Trophoblast cell (in vitro differentiated cells and primary cell): ENCODE measurements at regions not wholly inside any gene's neighbourhood (a gene's known extent, or its start where the extent isn't known, plus 50 kb on each side); places are given as distances from the start of the nearest gene placed in this dataset.

Experiments used
- DNase-seq, 2 donors: peaks; one replicate each; pipeline ENCODE4 v3.0.0-alpha.2; 2016
- H2AFZ ChIP-seq: 2 replicates; pipeline ENCODE4 v1.6.1; 2013; ENCODE audit warnings: low read length, moderate library complexity, mild to moderate bottlenecking; ENCODE audit not compliant: insufficient read depth, poor library complexity
- H2AK5ac ChIP-seq: 2 replicates; pipeline ENCODE4 v1.6.1; 2013; ENCODE audit warnings: mild to moderate bottlenecking, low read length
- H2BK120ac ChIP-seq: 2 replicates; pipeline ENCODE4 v1.6.1; 2013; ENCODE audit warnings: low read length, mild to moderate bottlenecking, moderate library complexity; ENCODE audit not compliant: insufficient read depth, poor library complexity
- H2BK12ac ChIP-seq: 2 replicates; pipeline ENCODE4 v1.6.1; 2013; ENCODE audit warnings: mild to moderate bottlenecking, low read length, moderate library complexity
- H2BK5ac ChIP-seq: 2 replicates; pipeline ENCODE4 v1.6.1; 2013; ENCODE audit warnings: low read length, low read depth, moderate library complexity, mild to moderate bottlenecking; ENCODE audit not compliant: poor library complexity
- H3K14ac ChIP-seq: 2 replicates; pipeline ENCODE4 v1.6.1; 2013; ENCODE audit warnings: mild to moderate bottlenecking, low read length
- H3K18ac ChIP-seq: 2 replicates; pipeline ENCODE4 v1.6.1; 2013; ENCODE audit warnings: mild to moderate bottlenecking, low read length
- H3K23ac ChIP-seq: 2 replicates; pipeline ENCODE4 v1.6.1; 2013; ENCODE audit warnings: low read length
- H3K27ac ChIP-seq: 2 replicates; pipeline ENCODE4 v1.5.1; 2013; ENCODE audit warnings: low read depth, mild to moderate bottlenecking, inconsistent platforms, low read length, moderate library complexity
- H3K27me3 ChIP-seq: 2 replicates; pipeline ENCODE4 v1.6.1; 2013; ENCODE audit warnings: inconsistent platforms, mild to moderate bottlenecking, low read length, moderate library complexity; ENCODE audit not compliant: insufficient read depth
- H3K36me3 ChIP-seq, 2 experiments: 1 replicate in 1 of 2; 2 replicates in 1 of 2; pipeline ENCODE4 v1.6.1; 2013; ENCODE audit warnings: low read length in 2 of 2, mild to moderate bottlenecking in 2 of 2, moderate library complexity in 1 of 2; ENCODE audit not compliant: insufficient read depth in 2 of 2, control insufficient read depth in 1 of 2
- H3K4ac ChIP-seq: 2 replicates; pipeline ENCODE4 v1.6.1; 2013; ENCODE audit warnings: low read depth, mild to moderate bottlenecking, low read length, moderate library complexity
- H3K4me1 ChIP-seq, 2 experiments: 1 replicate in 1 of 2; 2 replicates in 1 of 2; pipeline ENCODE4 v1.6.1; 2013; ENCODE audit warnings: low read length in 2 of 2, mild to moderate bottlenecking in 2 of 2, moderate library complexity in 1 of 2; ENCODE audit not compliant: insufficient read depth in 2 of 2, control insufficient read depth in 1 of 2
- H3K4me2 ChIP-seq: 2 replicates; pipeline ENCODE4 v1.6.1; 2013; ENCODE audit warnings: inconsistent platforms, mild to moderate bottlenecking, low read length, moderate library complexity
- H3K4me3 ChIP-seq: 2 replicates; pipeline ENCODE4 v1.5.1; 2013; ENCODE audit warnings: mild to moderate bottlenecking, low read depth, low read length, inconsistent platforms
- H3K79me1 ChIP-seq: one replicate; pipeline ENCODE4 v1.6.1; 2013; ENCODE audit warnings: low read length
- H3K79me2 ChIP-seq: 2 replicates; pipeline ENCODE4 v1.6.1; 2013; ENCODE audit warnings: low read length, mild to moderate bottlenecking; ENCODE audit not compliant: control insufficient read depth, insufficient read depth, poor library complexity
- H3K9ac ChIP-seq: 2 replicates; pipeline ENCODE4 v1.6.1; 2013; ENCODE audit warnings: mild to moderate bottlenecking, low read length
- H3K9me3 ChIP-seq: 2 replicates; pipeline ENCODE4 v1.6.1; 2013; ENCODE audit warnings: low read depth, mild to moderate bottlenecking, control low read depth, inconsistent platforms, low read length; ENCODE audit not compliant: insufficient read depth
- H4K12ac ChIP-seq: 2 replicates; pipeline ENCODE4 v1.6.1; 2013; ENCODE audit warnings: low read depth, mild to moderate bottlenecking, low read length, moderate library complexity
- H4K8ac ChIP-seq: 2 replicates; pipeline ENCODE4 v1.6.1; 2013; ENCODE audit warnings: low read depth, mild to moderate bottlenecking, low read length, moderate library complexity
- H4K91ac ChIP-seq: one replicate; pipeline ENCODE4 v1.6.1; 2013; ENCODE audit warnings: low read depth, mild to moderate bottlenecking, low read length, moderate library complexity
- WGBS: extraction: QIAGEN DNeasy Blood & Tissue Kit; methylation state at CpG from one replicate; pipeline ENCODE4 v1.1.7; 2013; ENCODE audit warnings: missing lambda C conversion rate; ENCODE audit not compliant: insufficient read length, insufficient coverage; ENCODE audit errors: extremely low coverage; 5-methylcytosine and 5-hydroxymethylcytosine counted together

GRCh38 chr3:64891021-64891420, 203.2 kb upstream of the ADAMTS9 start:
- Histone ChIP-seq H3K23ac (no peak overlapping the region), H3K79me2 (no peaks in the 10 kb centered on the region), H3K4ac (no peak overlapping the region), H3K79me1 (no peaks in the 10 kb centered on the region), H3K9me3 (no peaks in the 10 kb centered on the region), H3K4me3 (no peak overlapping the region), H4K8ac (no peak overlapping the region), H2BK120ac (no peak overlapping the region), H3K4me1 (peaks cover 3 to 6% of the 10 kb centered on the region in 2 experiments), H2BK5ac (no peak overlapping the region), H3K36me3 (no peaks in the 10 kb centered on the region), H4K12ac (no peak overlapping the region), H3K14ac (no peak overlapping the region), H3K9ac (no peak overlapping the region), H3K27me3 (no peaks in the 10 kb centered on the region), H4K91ac (no peak overlapping the region), H2BK12ac (no peak overlapping the region), H3K27ac (no peak overlapping the region), H3K4me2 (no peak overlapping the region), H2AK5ac (no peak overlapping the region), H3K18ac (no peak overlapping the region), H2AFZ (no peak overlapping the region)
- no CpG with 5 or more reads among the region's 2 CpGs for WGBS
- no peak for DNase-seq

- H4K12ac ChIP-seq = no peak overlapping the region
- no peak overlapping the region for H4K8ac ChIP-seq
- no peaks in the 10 kb centered on the region for H3K9me3 ChIP-seq
- WGBS = no CpG with 5 or more reads among the region's 2 CpGs
- no peaks in the 10 kb centered on the region for H3K79me2 ChIP-seq
- H2AFZ ChIP-seq = no peak overlapping the region
- no peaks in the 10 kb centered on the region for H3K79me1 ChIP-seq
- no peak overlapping the region for H3K23ac ChIP-seq
- no peak overlapping the region for H2BK120ac ChIP-seq
- H3K36me3 ChIP-seq = no peaks in the 10 kb centered on the region
- H3K27ac ChIP-seq = no peak overlapping the region
- no peak overlapping the region for H4K91ac ChIP-seq
- H3K9ac ChIP-seq = no peak overlapping the region
- H3K4me1 ChIP-seq = peaks cover 3 to 6% of the 10 kb centered on the region in 2 experiments
- no peak overlapping the region for H2BK12ac ChIP-seq
- no peak overlapping the region for H3K14ac ChIP-seq
- DNase-seq = no peak
- H2BK5ac ChIP-seq = no peak overlapping the region
- no peak overlapping the region for H3K4me3 ChIP-seq
- H3K27me3 ChIP-seq = no peaks in the 10 kb centered on the region
- H3K4ac ChIP-seq = no peak overlapping the region
- no peak overlapping the region for H3K18ac ChIP-seq
- no peak overlapping the region for H2AK5ac ChIP-seq
- no peak overlapping the region for H3K4me2 ChIP-seq
Observed at GRCh38 chr3:64890466-64890865, 202.7 kb upstream of the ADAMTS9 start.

GRCh38 chr3:64890006-64890405, 202.2 kb upstream of the ADAMTS9 start:
- H3K14ac ChIP-seq = no peak overlapping the region
- no peaks in the 10 kb centered on the region for H3K79me1 ChIP-seq
- no peak overlapping the region for H3K4me3 ChIP-seq
- H3K18ac ChIP-seq = no peak overlapping the region
- H2AFZ ChIP-seq = no peak overlapping the region
- H3K79me2 ChIP-seq = no peaks in the 10 kb centered on the region
- no peak overlapping the region for H2BK120ac ChIP-seq
- no peaks in the 10 kb centered on the region for H3K27me3 ChIP-seq
- no peak overlapping the region for H2BK5ac ChIP-seq
- no peaks in the 10 kb centered on the region for H3K36me3 ChIP-seq
- H4K12ac ChIP-seq = no peak overlapping the region
- no peak overlapping the region for H2BK12ac ChIP-seq
- H2AK5ac ChIP-seq = no peak overlapping the region
- no peaks in the 10 kb centered on the region for H3K9me3 ChIP-seq
- no peak overlapping the region for H3K23ac ChIP-seq
- WGBS = no CpG with 5 or more reads among the region's 10 CpGs
- H4K8ac ChIP-seq = no peak overlapping the region
- H3K27ac ChIP-seq = no peak overlapping the region
- peaks cover 3 to 6% of the 10 kb centered on the region in 2 experiments for H3K4me1 ChIP-seq
- H3K4me2 ChIP-seq = no peak overlapping the region
- no peak overlapping the region for H3K4ac ChIP-seq
- no peak overlapping the region for H3K9ac ChIP-seq
- H4K91ac ChIP-seq = no peak overlapping the region
- no peak for DNase-seq

GRCh38 chr3:64888840-64889392, 201.1 kb upstream of the ADAMTS9 start:
- Histone ChIP-seq H2AK5ac (no peak overlapping the region), H4K12ac (no peak overlapping the region), H3K4me3 (no peak overlapping the region), H3K27me3 (no peaks in the 10 kb centered on the region), H2BK12ac (no peak overlapping the region), H3K4me1 (peaks cover 3 to 6% of the 10 kb centered on the region in 2 experiments), H3K4ac (no peak overlapping the region), H2BK5ac (no peak overlapping the region), H3K79me1 (no peaks in the 10 kb centered on the region), H2AFZ (no peak overlapping the region), H3K23ac (no peak overlapping the region), H3K4me2 (no peak overlapping the region), H3K79me2 (no peaks in the 10 kb centered on the region), H3K9ac (no peak overlapping the region), H3K18ac (no peak overlapping the region), H3K14ac (no peak overlapping the region), H3K27ac (no peak overlapping the region), H3K9me3 (no peaks in the 10 kb centered on the region), H4K91ac (no peak overlapping the region), H3K36me3 (no peaks in the 10 kb centered on the region), H2BK120ac (no peak overlapping the region), H4K8ac (no peak overlapping the region)
- no peak for DNase-seq
- no CpG with 5 or more reads among the region's 3 CpGs for WGBS
